Tibial nerve (tissue), 4 donors: ENCODE measurements at regions not wholly inside any gene's neighbourhood (a gene's known extent, or its start where the extent isn't known, plus 50 kb on each side); places are given as distances from the start of the nearest gene placed in this dataset.
"Not testable (repeated sequence)": the region's sequence is repeated elsewhere in the genome, so short reads cannot be mapped to it uniquely, and the experiment has no call there.

Experiments used
- DNase-seq, 2 donors: peaks; one replicate each; pipeline ENCODE4 v3.0.0-alpha.2; 2019; ENCODE audit warnings: low spot score in 2 of 2
- H3K27ac ChIP-seq, 4 donors: fragments of 200-600 bp; sonication (generic) in 3 of 4; one replicate each; pipeline ENCODE4 v1.5.1; 2017 to 2019; ENCODE audit warnings: mild to moderate bottlenecking in 1 of 4
- H3K27me3 ChIP-seq, 2 donors: fragments of 200-600 bp; sonication (generic) in 1 of 2; one replicate each; pipeline versions ENCODE4 v1.5.1 to v1.6.0; 2017 to 2019
- H3K36me3 ChIP-seq, 3 donors: fragments of 200-600 bp; sonication (generic); one replicate each; pipeline ENCODE4 v1.5.1; 2018 to 2019
- H3K4me1 ChIP-seq, 4 donors: fragments of 200-600 bp; sonication (generic) in 3 of 4; one replicate each; pipeline ENCODE4 v1.5.1; 2017 to 2019
- H3K4me3 ChIP-seq, 4 donors: fragments of 200-600 bp; sonication (generic) in 3 of 4; one replicate each; pipeline ENCODE4 v1.5.1; 2017 to 2019; ENCODE audit warnings: mild to moderate bottlenecking in 1 of 4, moderate library complexity in 1 of 4
- H3K9me3 ChIP-seq, 4 donors: fragments of 200-600 bp; sonication (generic) in 3 of 4; one replicate each; pipeline ENCODE4 v1.5.1; 2017 to 2019
- CTCF ChIP-seq, 5 experiments: fragments of 200-600 bp in 3 of 5; fragments of 450-650 bp in 2 of 5; sonication (generic) in 3 of 5; IDR thresholded peaks; one replicate each; pipeline ENCODE4 v1.5.1; 2016 to 2019; ENCODE audit warnings: antibody characterized with exemption in 5 of 5, mild to moderate bottlenecking in 3 of 5, moderate library complexity in 2 of 5
- EP300 ChIP-seq, 2 donors: sonication (generic); formaldehyde crosslinking; IDR thresholded peaks; one replicate each; pipeline ENCODE4 v1.6.1; 2017; ENCODE audit warnings: antibody characterized with exemption in 2 of 2, mild to moderate bottlenecking in 1 of 2
- POLR2A ChIP-seq, 2 donors: fragments of 450-650 bp; IDR thresholded peaks; one replicate each; pipeline ENCODE4 v1.6.1; 2017; ENCODE audit warnings: antibody characterized with exemption in 2 of 2, mild to moderate bottlenecking in 2 of 2, moderate library complexity in 2 of 2
- WGBS, 2 donors: methylation state at CpG; one replicate each; pipeline ENCODE4 v1.1.5; 2018; 5-methylcytosine and 5-hydroxymethylcytosine counted together

- not testable (repeated sequence) for H3K4me1 ChIP-seq, H3K27me3 ChIP-seq, DNase-seq, H3K36me3 ChIP-seq, H3K4me3 ChIP-seq, H3K27ac ChIP-seq, H3K9me3 ChIP-seq
- 92% methylated on average over 4 of the region's 5 CpGs; no CpG with 5 or more reads in 1 of the 2 donors for WGBS, 2 donors
These were observed 64.4 kb downstream of the KLRB1 start for GRCh38 chr12:9543341-9543740.

- H3K4me1 ChIP-seq, DNase-seq, H3K36me3 ChIP-seq, H3K9me3 ChIP-seq, H3K4me3 ChIP-seq, H3K27ac ChIP-seq, H3K27me3 ChIP-seq: not testable (repeated sequence)
- WGBS, 2 donors: 100% methylated on average over 2 of the region's 3 CpGs; no CpG with 5 or more reads in 1 of the 2 donors
These were observed 64.9 kb downstream of the KLRB1 start for GRCh38 chr12:9542827-9543226.

- H3K27me3 ChIP-seq, H3K36me3 ChIP-seq, DNase-seq, H3K4me1 ChIP-seq, H3K27ac ChIP-seq, H3K9me3 ChIP-seq, H3K4me3 ChIP-seq: not testable (repeated sequence)
- WGBS, 2 donors: 78% methylated on average over 1 of the region's 1 CpG; no CpG with 5 or more reads in 1 of the 2 donors
These were observed 91.8 kb downstream of the KLRB1 start for GRCh38 chr12:9515925-9516324.

GRCh38 chr12:9512695-9513094 is 95.0 kb downstream of the KLRB1 start:
- H3K9me3 ChIP-seq, H3K4me1 ChIP-seq, DNase-seq, H3K4me3 ChIP-seq, H3K27ac ChIP-seq, H3K27me3 ChIP-seq, H3K36me3 ChIP-seq: not testable (repeated sequence)
- WGBS, 2 donors: 82 to 97% methylated on average over 1 to 5 of the region's 5 CpGs

- not testable (repeated sequence) for H3K4me1 ChIP-seq, H3K9me3 ChIP-seq, H3K27ac ChIP-seq, DNase-seq, H3K4me3 ChIP-seq, H3K27me3 ChIP-seq, H3K36me3 ChIP-seq
- 81% methylated on average over 1 of the region's 1 CpG; no CpG with 5 or more reads in 1 of the 2 donors for WGBS, 2 donors
These were observed 97.2 kb downstream of the KLRB1 start for GRCh38 chr12:9510392-9511011.

GRCh38 chr12:9509464-9510161 is 98.1 kb downstream of the KLRB1 start:
- 41% methylated on average over 3 of the region's 3 CpGs; no CpG with 5 or more reads in 1 of the 2 donors for WGBS, 2 donors
- Histone ChIP-seq H3K27me3 (no peaks in the 10 kb centered on the region), H3K4me1 (no peaks in the 10 kb centered on the region), H3K27ac (no peak overlapping the region), H3K36me3 (no peaks in the 10 kb centered on the region), H3K9me3 (no peaks in the 10 kb centered on the region), H3K4me3 (no peak overlapping the region)
- no peak for DNase-seq
- TF ChIP-seq EP300 (IDR thresholded peaks at IDR 0.05) (no peak), CTCF (IDR thresholded peaks at IDR 0.05) (no peak)

GRCh38 chr12:9506746-9507145 is 101.0 kb downstream of the KLRB1 start:
- Histone ChIP-seq H3K9me3 (no peaks in the 10 kb centered on the region), H3K4me1 (no peaks in the 10 kb centered on the region), H3K4me3 (no peak overlapping the region), H3K36me3 (no peaks in the 10 kb centered on the region), H3K27ac (no peak overlapping the region), H3K27me3 (no peaks in the 10 kb centered on the region)
- no peak for TF ChIP-seq POLR2A (IDR thresholded peaks at IDR 0.05)
- no peak for TF ChIP-seq EP300 (IDR thresholded peaks at IDR 0.05)
- no peak for TF ChIP-seq CTCF (IDR thresholded peaks at IDR 0.05)
- DNase-seq: no peak
- 100% methylated on average over 1 of the region's 1 CpG; no CpG with 5 or more reads in 1 of the 2 donors for WGBS, 2 donors

GRCh38 chr12:9503384-9503783 is 104.3 kb downstream of the KLRB1 start:
- not testable (repeated sequence) for H3K4me1 ChIP-seq, DNase-seq, H3K27ac ChIP-seq, H3K9me3 ChIP-seq, H3K36me3 ChIP-seq, H3K27me3 ChIP-seq, H3K4me3 ChIP-seq
- 88% methylated on average over 1 of the region's 2 CpGs; no CpG with 5 or more reads in 1 of the 2 donors for WGBS, 2 donors

GRCh38 chr12:9502845-9503244 is 104.9 kb downstream of the KLRB1 start:
- not testable (repeated sequence) for DNase-seq, H3K27ac ChIP-seq, H3K27me3 ChIP-seq, H3K36me3 ChIP-seq, H3K4me1 ChIP-seq, H3K4me3 ChIP-seq, H3K9me3 ChIP-seq
- 100% methylated on average over 1 of the region's 1 CpG; no CpG with 5 or more reads in 1 of the 2 donors for WGBS, 2 donors

GRCh38 chr12:9493325-9493724 is 114.4 kb downstream of the KLRB1 start:
- not testable (repeated sequence) for H3K4me1 ChIP-seq, H3K36me3 ChIP-seq, H3K4me3 ChIP-seq, DNase-seq, H3K27ac ChIP-seq, H3K9me3 ChIP-seq, H3K27me3 ChIP-seq

- H3K4me1 ChIP-seq, H3K9me3 ChIP-seq, H3K36me3 ChIP-seq, H3K4me3 ChIP-seq, DNase-seq, H3K27ac ChIP-seq, H3K27me3 ChIP-seq: not testable (repeated sequence)
- WGBS, 2 donors: 91% methylated on average over 3 of the region's 3 CpGs; no CpG with 5 or more reads in 1 of the 2 donors
These were observed 126.4 kb downstream of the KLRB1 start for GRCh38 chr12:9481289-9481688.
